K562 (cell line): ENCODE measurements at regions not wholly inside any gene's neighbourhood (a gene's known extent, or its start where the extent isn't known, plus 50 kb on each side); places are given as distances from the start of the nearest gene placed in this dataset.

Source experiments
- ATF7 ChIP-seq: fragments of 450-650 bp; IDR thresholded peaks from 2 replicates; pipeline ENCODE4 v1.7.1; 2014; ENCODE audit warnings: mild to moderate bottlenecking, moderate library complexity
- MGA ChIP-seq: fragments of 450-650 bp; IDR thresholded peaks from 2 replicates; pipeline ENCODE4 v1.6.1; 2016; ENCODE audit warnings: mild to moderate bottlenecking, moderate library complexity
- SFPQ ChIP-seq: fragments of 200-400 bp; formaldehyde crosslinking; IDR thresholded peaks from 2 replicates; pipeline ENCODE4 v1.6.1; 2017; ENCODE audit warnings: mild to moderate bottlenecking, low read depth, low read length, moderate library complexity
- ZBTB34 ChIP-seq: fragments of 250-450 bp; sonication (Bioruptor Pico); IDR thresholded peaks from 2 replicates; pipeline ENCODE4 v1.8.0; 2021; ENCODE audit warnings: mild to moderate bottlenecking, moderate library complexity
- ZNF699 ChIP-seq: fragments of 250-450 bp; sonication (Bioruptor Pico); IDR thresholded peaks from 2 replicates; pipeline ENCODE4 v1.8.0; 2021; ENCODE audit warnings: mild to moderate bottlenecking, moderate library complexity; ENCODE audit not compliant: insufficient replicate concordance

- no peak for TF ChIP-seq SFPQ
- TF ChIP-seq ZBTB34 = no peak
- TF ChIP-seq ATF7 = no peak
- no peak for TF ChIP-seq ZNF699 (CRISPR knock-in tag)
- no peak for TF ChIP-seq MGA
Measured at GRCh38 chr6:81561731-81562130, 190.8 kb downstream of the TENT5A start (continued).
